ENCODE measurements at regions not wholly inside any gene's neighbourhood (a gene's known extent, or its start where the extent isn't known, plus 50 kb on each side); places are given as distances from the start of the nearest gene placed in this dataset.
A peak's percentile ranks its signal among the peaks of the same experiment; 100 is the strongest.

DNA sequence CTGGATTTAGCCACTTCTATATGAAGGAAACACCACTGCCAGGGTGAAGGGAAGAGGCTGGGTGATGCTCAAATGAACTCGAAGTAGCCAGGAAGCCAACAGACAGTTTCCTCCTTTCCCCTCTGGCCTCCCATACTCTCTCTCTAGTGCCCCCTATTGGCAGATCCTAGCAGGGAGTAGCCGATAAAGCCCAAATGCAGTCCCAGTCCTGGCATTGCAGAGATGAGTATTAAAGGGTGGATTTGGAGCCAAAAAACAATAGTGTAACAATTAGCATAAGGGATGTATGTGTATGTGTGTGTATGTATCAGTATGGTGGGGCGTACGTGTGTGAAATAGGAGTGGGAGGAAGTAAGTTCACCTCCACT, 213.8 kb upstream of the LDB2 start:
- H3K79me2 ChIP-seq (ENCODE audit: insufficient read depth, low read length): no peaks in the 10 kb centered on the region
- no peaks in the 10 kb centered on the region for H4K20me1 ChIP-seq (ENCODE audit: insufficient read depth, low read length, poor library complexity, severe bottlenecking)
- no peak overlapping the region for H3K4me3 ChIP-seq (ENCODE audit: low read length, poor library complexity, severe bottlenecking)
- no peak overlapping the region for H3K9ac ChIP-seq (ENCODE audit: low read depth, low read length, poor library complexity, severe bottlenecking)
- H3K9me2 ChIP-seq (replicated peaks; ENCODE audit: low read depth, low read length): no peaks in the 10 kb centered on the region
- no peaks in the 10 kb centered on the region for H3K27me3 ChIP-seq (ENCODE audit: insufficient read depth, low read length, poor library complexity, severe bottlenecking)
- no peaks in the 10 kb centered on the region for H3K36me3 ChIP-seq (ENCODE audit: insufficient read depth, low read length)
- TF ChIP-seq EZH2phosphoT487 (IDR thresholded peaks at IDR 0.05; ENCODE audit: borderline replicate concordance): no peak
- peak; percentile 56 for TF ChIP-seq CTCF (conservative IDR thresholded peaks at IDR 0.05; ENCODE audit: low read length)
- H3K4me2 ChIP-seq (ENCODE audit: low read depth, low read length, poor library complexity, severe bottlenecking): no peak overlapping the region
- H3K4me1 ChIP-seq (ENCODE audit: insufficient read depth, low read length, poor library complexity, severe bottlenecking): no peaks in the 10 kb centered on the region
- no peaks in the 10 kb centered on the region for H3F3A ChIP-seq (ENCODE audit: low read depth)
- H3K9me3 ChIP-seq (ENCODE audit: insufficient read depth, low read depth, low read length): no peaks in the 10 kb centered on the region
- H2AFZ ChIP-seq (ENCODE audit: low read length): no peak overlapping the region

DNA sequence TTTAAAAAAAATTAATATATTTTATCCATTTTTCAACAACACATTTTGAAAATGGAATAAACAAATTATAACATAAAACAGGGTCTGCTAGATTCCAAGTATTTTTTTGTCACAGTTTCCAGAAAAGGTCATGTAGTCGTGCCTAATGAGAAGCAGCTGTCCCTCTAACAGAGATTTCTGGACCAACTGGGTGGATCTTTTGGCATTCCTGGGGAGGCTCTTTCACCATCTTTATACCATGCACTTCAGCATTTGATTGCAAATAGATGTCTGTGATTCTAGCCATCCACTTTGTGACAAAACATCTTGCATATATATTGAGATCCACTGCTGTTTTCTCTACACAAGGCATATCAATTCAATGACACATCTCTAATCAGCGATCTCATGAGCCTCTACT, 210.7 kb upstream of the LDB2 start:
- no peak overlapping the region for H2AFZ ChIP-seq (ENCODE audit: low read length)

DNA sequence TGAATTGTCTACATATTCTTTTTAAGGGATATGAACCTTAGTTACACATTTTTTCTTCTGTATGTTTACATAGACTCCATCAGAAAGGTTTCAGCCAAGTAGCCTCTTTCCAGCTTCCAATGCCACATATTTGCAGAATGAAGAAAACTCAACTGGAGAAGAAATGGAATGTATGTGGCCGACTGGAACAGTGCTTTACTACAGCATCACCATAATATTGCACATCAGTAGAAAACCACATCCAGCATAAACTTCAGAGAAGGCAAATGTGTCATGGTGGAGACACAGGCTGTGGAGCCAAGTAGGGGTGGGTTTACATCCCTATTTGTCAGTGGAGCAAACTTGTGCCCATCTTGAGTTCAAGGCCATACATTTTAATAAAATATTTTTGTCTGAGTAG, 204.8 kb upstream of the LDB2 start:
- Histone ChIP-seq H3K9ac (ENCODE audit: low read depth, low read length, poor library complexity, severe bottlenecking) (no peak overlapping the region), H2AFZ (ENCODE audit: low read length) (no peak overlapping the region), H3K27me3 (ENCODE audit: insufficient read depth, low read length, poor library complexity, severe bottlenecking) (no peaks in the 10 kb centered on the region), H3K9me2 (replicated peaks; ENCODE audit: low read depth, low read length) (no peaks in the 10 kb centered on the region), H4K20me1 (ENCODE audit: insufficient read depth, low read length, poor library complexity, severe bottlenecking) (no peaks in the 10 kb centered on the region), H3K36me3 (ENCODE audit: insufficient read depth, low read length) (no peaks in the 10 kb centered on the region), H3K4me2 (ENCODE audit: low read depth, low read length, poor library complexity, severe bottlenecking) (no peak overlapping the region), H3K4me3 (ENCODE audit: low read length, poor library complexity, severe bottlenecking) (no peak overlapping the region), H3K4me1 (ENCODE audit: insufficient read depth, low read length, poor library complexity, severe bottlenecking) (no peaks in the 10 kb centered on the region), H3F3A (ENCODE audit: low read depth) (no peaks in the 10 kb centered on the region), H3K79me2 (ENCODE audit: insufficient read depth, low read length) (no peaks in the 10 kb centered on the region), H3K9me3 (ENCODE audit: insufficient read depth, low read depth, low read length) (no peaks in the 10 kb centered on the region)
- TF ChIP-seq CTCF (conservative IDR thresholded peaks at IDR 0.05; ENCODE audit: low read length) (no peak), EZH2phosphoT487 (IDR thresholded peaks at IDR 0.05; ENCODE audit: borderline replicate concordance) (no peak)

More for the DNA sequence above, 210.7 kb upstream of the LDB2 start:
- Histone ChIP-seq H3K4me3 (ENCODE audit: low read length, poor library complexity, severe bottlenecking) (no peak overlapping the region), H3K9ac (ENCODE audit: low read depth, low read length, poor library complexity, severe bottlenecking) (no peak overlapping the region), H3K4me1 (ENCODE audit: insufficient read depth, low read length, poor library complexity, severe bottlenecking) (no peaks in the 10 kb centered on the region), H3K36me3 (ENCODE audit: insufficient read depth, low read length) (no peaks in the 10 kb centered on the region), H4K20me1 (ENCODE audit: insufficient read depth, low read length, poor library complexity, severe bottlenecking) (no peaks in the 10 kb centered on the region), H3K9me2 (replicated peaks; ENCODE audit: low read depth, low read length) (no peaks in the 10 kb centered on the region), H3K9me3 (ENCODE audit: insufficient read depth, low read depth, low read length) (no peaks in the 10 kb centered on the region), H3F3A (ENCODE audit: low read depth) (no peaks in the 10 kb centered on the region), H3K4me2 (ENCODE audit: low read depth, low read length, poor library complexity, severe bottlenecking) (no peak overlapping the region), H3K79me2 (ENCODE audit: insufficient read depth, low read length) (no peaks in the 10 kb centered on the region), H3K27me3 (ENCODE audit: insufficient read depth, low read length, poor library complexity, severe bottlenecking) (no peaks in the 10 kb centered on the region)
- TF ChIP-seq EZH2phosphoT487 (IDR thresholded peaks at IDR 0.05; ENCODE audit: borderline replicate concordance): no peak
- TF ChIP-seq CTCF (conservative IDR thresholded peaks at IDR 0.05; ENCODE audit: low read length): no peak

All from Loucy (cell line).